22Rv1 (cell line): ENCODE measurements at regions not wholly inside any gene's neighbourhood (a gene's known extent, or its start where the extent isn't known, plus 50 kb on each side); places are given as distances from the start of the nearest gene placed in this dataset.
"Not testable (repeated sequence)": the region's sequence is repeated elsewhere in the genome, so short reads cannot be mapped to it uniquely, and the experiment has no call there.

Source experiments
- H3K27ac ChIP-seq: fragments of 450-650 bp; 2 replicates; pipeline ENCODE4 v1.5.1; 2017
- CTCF ChIP-seq: fragments of 450-650 bp; IDR thresholded peaks from 2 replicates; pipeline ENCODE4 v1.5.1; 2017; ENCODE audit warnings: mild to moderate bottlenecking
- ZFX ChIP-seq: fragments of 450-650 bp; IDR thresholded peaks from 2 replicates; pipeline ENCODE4 v1.6.1; 2017; ENCODE audit warnings: antibody characterized with exemption, borderline replicate concordance

GRCh38 chr6:62980093-62980492 is 231.2 kb upstream of the FKBP1C start:
- H3K27ac ChIP-seq: no peak overlapping the region
- TF ChIP-seq ZFX: no peak
- TF ChIP-seq CTCF: no peak

DNA sequence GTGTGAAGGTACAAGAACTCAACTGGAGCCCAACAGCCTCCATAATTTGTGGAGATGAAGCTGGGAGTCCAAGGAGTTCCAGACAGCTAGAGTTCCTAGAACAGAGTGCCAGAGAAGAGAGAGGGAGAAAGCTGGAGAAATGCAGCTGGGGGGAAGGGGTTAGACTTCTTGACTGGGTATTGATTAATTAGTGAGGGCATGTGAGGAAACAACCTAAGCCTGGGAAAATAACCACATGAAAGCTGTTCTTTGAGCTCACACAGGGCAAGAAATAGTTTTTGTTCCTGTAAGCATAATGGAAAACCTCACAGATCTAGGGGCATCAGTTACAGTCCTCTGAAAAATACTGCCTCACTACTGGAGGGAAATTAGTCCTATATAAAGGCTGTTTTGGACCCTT is 230.5 kb upstream of the FKBP1C start:
- H3K27ac ChIP-seq: no peak overlapping the region

GRCh38 chr6:62982951-62983350 is 228.3 kb upstream of the FKBP1C start:
- TF ChIP-seq CTCF (no peak), ZFX (no peak)
- no peak overlapping the region for H3K27ac ChIP-seq

More for the DNA sequence above, 230.5 kb upstream of the FKBP1C start:
- TF ChIP-seq ZFX (no peak), CTCF (no peak)

DNA sequence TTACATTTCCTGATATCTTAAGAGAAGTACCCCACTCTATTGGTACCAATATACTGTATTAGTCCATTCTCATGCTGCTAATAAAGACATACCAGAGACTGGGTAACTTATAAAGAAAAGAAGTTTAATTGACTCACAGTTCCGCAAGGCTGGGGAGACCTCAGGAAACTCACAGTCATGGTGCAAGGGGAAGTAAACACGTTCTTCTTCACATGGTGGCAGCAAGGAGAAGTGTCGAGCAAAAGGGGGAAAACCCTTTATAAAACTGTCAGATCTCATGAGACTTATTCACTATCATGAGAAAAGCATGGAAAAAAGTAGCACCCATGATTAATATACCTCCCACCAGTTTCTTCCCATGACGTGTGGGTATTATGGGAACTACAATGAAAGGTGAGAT is 219.6 kb upstream of the FKBP1C start:
- H3K27ac ChIP-seq: not testable (repeated sequence)

- no peak overlapping the region for H3K27ac ChIP-seq
- TF ChIP-seq CTCF: no peak
- no peak for TF ChIP-seq ZFX
These were observed 217.3 kb upstream of the FKBP1C start for GRCh38 chr6:62993951-62994350.

DNA sequence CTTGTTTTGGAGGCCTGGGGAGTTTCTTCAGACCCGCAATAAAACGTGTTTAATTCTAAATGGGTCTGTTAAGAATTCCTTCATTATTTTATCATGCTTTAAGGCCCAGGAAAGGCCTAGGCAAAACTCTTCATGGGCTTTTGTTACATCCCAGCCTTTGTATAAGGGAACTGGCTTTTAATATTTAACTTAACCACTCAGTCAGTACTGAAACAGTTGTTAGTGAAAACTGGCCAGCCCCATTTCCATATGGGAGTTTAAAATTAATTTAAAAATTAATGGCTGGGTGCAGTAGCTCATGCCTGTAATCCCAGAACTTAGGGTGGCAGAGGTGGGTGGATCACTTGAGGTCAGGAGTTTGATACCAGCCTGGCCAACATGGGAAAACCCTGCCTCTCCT is 213.2 kb upstream of the FKBP1C start:
- H3K27ac ChIP-seq: no peak overlapping the region
- no peak for TF ChIP-seq ZFX

DNA sequence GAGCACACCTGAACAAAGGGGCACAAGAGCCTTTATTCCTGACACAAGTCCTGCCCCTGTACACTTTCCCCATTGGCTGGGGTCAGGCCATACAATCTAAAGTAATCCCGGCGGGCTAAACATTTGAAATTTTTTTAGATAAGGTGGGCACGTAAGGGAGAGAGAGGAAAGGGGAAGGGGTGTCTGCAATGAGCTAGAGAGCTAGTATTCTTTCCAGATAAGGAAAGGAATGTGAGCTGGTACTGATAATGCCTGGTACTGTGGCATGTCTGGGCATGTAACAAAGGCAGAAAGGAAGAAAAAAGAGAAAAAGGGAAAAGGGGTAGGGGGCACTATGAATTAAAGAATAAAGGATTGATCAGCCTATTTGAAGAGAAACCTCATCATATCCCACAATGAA is 212.0 kb upstream of the FKBP1C start:
- not testable (repeated sequence) for H3K27ac ChIP-seq

DNA sequence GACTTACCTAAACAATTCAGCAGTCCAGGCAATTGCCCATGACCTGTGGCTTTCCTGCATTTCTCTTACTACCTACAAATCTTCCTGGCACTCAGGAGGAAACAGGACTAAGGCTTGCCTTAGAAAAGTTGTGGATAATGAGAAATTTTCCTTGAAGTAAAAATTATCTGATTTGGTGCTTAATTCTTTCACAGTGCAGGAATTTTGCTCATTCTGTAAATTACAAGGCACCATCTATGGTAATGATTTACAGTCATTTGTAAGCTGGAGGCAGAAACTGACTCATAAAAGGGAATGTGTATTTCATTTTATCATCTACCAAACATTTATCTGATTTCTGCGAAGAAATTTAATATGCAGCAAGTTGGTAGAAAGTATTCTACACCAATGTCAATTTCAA is 211.5 kb upstream of the FKBP1C start:
- TF ChIP-seq ZFX: no peak
- TF ChIP-seq CTCF: no peak
- H3K27ac ChIP-seq: no peak overlapping the region

- not testable (repeated sequence) for H3K27ac ChIP-seq
These were observed 205.3 kb upstream of the FKBP1C start for GRCh38 chr6:63006018-63006417.

GRCh38 chr6:63010962-63011361 is 200.3 kb upstream of the FKBP1C start:
- H3K27ac ChIP-seq: not testable (repeated sequence)

GRCh38 chr6:63014290-63014689 is 197.0 kb upstream of the FKBP1C start:
- TF ChIP-seq ZFX (no peak), CTCF (no peak)
- H3K27ac ChIP-seq: no peak overlapping the region
